ENCODE measurements at regions not wholly inside any gene's neighbourhood (a gene's known extent, or its start where the extent isn't known, plus 50 kb on each side); places are given as distances from the start of the nearest gene placed in this dataset.

DNA sequence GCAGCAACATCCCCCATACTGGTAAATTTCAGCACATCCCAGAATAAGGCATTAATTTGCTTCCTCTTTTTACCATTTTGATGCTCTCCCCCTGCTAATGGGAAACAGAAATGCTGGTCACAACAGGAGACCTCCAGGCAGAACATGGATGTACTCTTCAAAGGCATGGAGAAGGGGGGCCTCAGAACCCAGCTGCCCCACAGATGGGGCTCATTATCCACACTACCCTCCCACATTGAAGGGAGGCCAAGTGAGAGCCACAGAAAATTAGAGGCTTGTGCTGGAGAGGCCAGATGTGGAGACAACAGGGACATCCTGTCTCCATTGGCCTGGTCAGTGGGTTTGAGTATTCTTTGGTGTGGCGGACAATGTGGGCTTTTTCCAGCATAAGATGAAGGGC is 150.1 kb upstream of the CDH11 start:
- H3K27me3 ChIP-seq, result no peaks in the 10 kb centered on the region
- no peaks in the 10 kb centered on the region for H3K4me1 ChIP-seq
- TF ChIP-seq, protein P1, sequence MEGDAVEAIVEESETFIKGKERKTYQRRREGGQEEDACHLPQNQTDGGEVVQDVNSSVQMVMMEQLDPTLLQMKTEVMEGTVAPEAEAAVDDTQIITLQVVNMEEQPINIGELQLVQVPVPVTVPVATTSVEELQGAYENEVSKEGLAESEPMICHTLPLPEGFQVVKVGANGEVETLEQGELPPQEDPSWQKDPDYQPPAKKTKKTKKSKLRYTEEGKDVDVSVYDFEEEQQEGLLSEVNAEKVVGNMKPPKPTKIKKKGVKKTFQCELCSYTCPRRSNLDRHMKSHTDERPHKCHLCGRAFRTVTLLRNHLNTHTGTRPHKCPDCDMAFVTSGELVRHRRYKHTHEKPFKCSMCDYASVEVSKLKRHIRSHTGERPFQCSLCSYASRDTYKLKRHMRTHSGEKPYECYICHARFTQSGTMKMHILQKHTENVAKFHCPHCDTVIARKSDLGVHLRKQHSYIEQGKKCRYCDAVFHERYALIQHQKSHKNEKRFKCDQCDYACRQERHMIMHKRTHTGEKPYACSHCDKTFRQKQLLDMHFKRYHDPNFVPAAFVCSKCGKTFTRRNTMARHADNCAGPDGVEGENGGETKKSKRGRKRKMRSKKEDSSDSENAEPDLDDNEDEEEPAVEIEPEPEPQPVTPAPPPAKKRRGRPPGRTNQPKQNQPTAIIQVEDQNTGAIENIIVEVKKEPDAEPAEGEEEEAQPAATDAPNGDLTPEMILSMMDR (IDR thresholded peaks at IDR 0.05), result no peak
- TF ChIP-seq POLR2A (IDR thresholded peaks at IDR 0.05), result no peak
- H3K9me3 ChIP-seq, result no peaks in the 10 kb centered on the region
- no peak for DNase-seq
- H3K27ac ChIP-seq, result no peak overlapping the region
- no peaks in the 10 kb centered on the region for H3K36me3 ChIP-seq
- H3K4me3 ChIP-seq, result no peak overlapping the region

DNA sequence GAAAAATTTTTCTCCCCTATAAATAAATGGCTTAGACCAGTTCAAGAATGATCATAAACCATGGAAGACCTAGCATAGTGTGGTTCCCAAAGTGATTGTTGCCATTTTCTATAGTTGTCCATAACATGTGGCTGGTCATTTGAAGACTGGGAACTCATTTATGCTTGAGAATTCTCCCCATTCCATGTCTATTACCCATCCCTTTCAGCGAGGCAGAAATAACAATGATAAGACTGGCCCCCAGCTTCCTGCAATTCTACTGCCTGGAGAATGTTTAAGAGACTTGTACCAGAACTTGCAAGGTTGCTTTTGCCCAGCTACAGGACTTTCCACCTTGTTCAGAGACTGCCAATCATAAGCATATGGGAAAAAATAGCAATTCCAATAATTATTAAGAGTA is 146.5 kb upstream of the CDH11 start:
- Histone ChIP-seq H3K36me3 (no peaks in the 10 kb centered on the region), H3K4me3 (no peak overlapping the region), H3K9me3 (no peaks in the 10 kb centered on the region), H3K27me3 (no peaks in the 10 kb centered on the region), H3K27ac (no peak overlapping the region), H3K4me1 (no peaks in the 10 kb centered on the region)
- DNase-seq, result no peak
- TF ChIP-seq, protein P1 (IDR thresholded peaks at IDR 0.05), result no peak
- no peak for TF ChIP-seq POLR2A (IDR thresholded peaks at IDR 0.05)

DNA sequence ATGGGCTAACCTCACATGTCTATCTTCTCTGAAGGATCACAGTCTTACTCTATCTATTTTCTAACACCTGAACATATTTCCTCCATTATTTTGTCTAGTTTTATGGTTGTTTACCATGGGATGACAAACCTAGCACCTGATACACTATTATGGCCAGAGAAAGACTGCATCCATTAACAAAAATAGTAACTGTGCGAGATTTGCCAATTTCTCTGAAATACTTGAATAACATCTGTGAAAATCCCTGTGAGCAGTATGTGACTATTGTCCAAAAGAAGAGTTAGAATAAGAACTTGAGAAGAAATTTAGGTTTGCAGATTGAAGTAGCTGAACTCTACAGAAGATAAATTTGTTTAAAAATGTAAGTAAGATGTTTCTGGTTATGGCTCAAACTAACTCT is 142.0 kb upstream of the CDH11 start:
- Histone ChIP-seq H3K27me3 (no peaks in the 10 kb centered on the region), H3K9me3 (no peaks in the 10 kb centered on the region), H3K27ac (no peak overlapping the region), H3K36me3 (no peaks in the 10 kb centered on the region), H3K4me1 (no peaks in the 10 kb centered on the region), H3K4me3 (no peak overlapping the region)
- TF ChIP-seq, protein P1 (IDR thresholded peaks at IDR 0.05), result no peak
- no peak for TF ChIP-seq POLR2A (IDR thresholded peaks at IDR 0.05)
- DNase-seq, result no peak

DNA sequence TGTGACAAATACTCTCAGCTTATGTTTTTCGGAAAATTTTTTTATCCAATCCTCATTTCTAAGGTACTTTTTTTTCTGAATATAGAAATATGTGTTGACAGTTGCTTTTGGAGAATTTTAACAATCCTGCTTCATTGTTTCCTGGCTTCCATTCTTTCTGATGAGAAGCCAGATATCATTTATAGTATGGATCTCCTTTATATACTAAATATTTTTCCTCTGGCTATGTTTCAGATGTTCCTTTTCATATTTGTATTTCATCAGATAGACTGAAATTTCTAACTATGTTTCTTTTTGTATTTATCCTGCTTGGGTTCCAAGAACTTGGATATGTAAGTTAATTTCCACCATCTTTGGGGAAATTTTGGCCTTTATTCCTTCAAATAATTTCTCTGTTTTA is 138.9 kb upstream of the CDH11 start:
- DNase-seq, result no peak
- Histone ChIP-seq H3K27me3 (no peaks in the 10 kb centered on the region), H3K27ac (no peak overlapping the region), H3K9me3 (no peaks in the 10 kb centered on the region), H3K4me1 (no peaks in the 10 kb centered on the region), H3K36me3 (no peaks in the 10 kb centered on the region), H3K4me3 (no peak overlapping the region)
- TF ChIP-seq, protein P1 (IDR thresholded peaks at IDR 0.05), result no peak
- TF ChIP-seq POLR2A (IDR thresholded peaks at IDR 0.05), result no peak

DNA sequence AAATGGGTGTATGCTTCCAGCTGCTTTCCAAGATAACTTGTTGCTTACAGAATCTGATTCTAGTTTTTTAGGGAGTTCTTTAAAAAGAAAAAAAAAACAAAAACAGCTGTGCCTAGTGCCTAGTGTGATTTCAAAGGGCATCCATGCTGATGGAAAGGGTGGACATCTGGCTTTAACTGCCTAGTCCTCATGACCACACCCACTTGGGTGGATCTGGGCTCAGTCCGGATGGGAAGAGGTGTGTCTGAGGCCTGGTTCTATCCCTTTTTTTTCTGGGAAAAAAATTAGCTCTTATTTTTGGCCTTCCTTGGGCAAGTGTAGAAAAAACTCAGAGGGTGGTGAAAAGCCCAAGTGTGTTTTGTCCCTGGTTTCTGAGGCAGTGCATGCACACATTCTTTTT is 132.3 kb upstream of the CDH11 start:
- no peaks in the 10 kb centered on the region for H3K4me1 ChIP-seq
- H3K4me3 ChIP-seq, result no peak overlapping the region
- H3K9me3 ChIP-seq, result no peaks in the 10 kb centered on the region
- no peaks in the 10 kb centered on the region for H3K27me3 ChIP-seq
- TF ChIP-seq POLR2A (IDR thresholded peaks at IDR 0.05), result no peak
- TF ChIP-seq, protein P1 (IDR thresholded peaks at IDR 0.05), result no peak
- no peak overlapping the region for H3K27ac ChIP-seq
- no peak for DNase-seq
- no peaks in the 10 kb centered on the region for H3K36me3 ChIP-seq

DNA sequence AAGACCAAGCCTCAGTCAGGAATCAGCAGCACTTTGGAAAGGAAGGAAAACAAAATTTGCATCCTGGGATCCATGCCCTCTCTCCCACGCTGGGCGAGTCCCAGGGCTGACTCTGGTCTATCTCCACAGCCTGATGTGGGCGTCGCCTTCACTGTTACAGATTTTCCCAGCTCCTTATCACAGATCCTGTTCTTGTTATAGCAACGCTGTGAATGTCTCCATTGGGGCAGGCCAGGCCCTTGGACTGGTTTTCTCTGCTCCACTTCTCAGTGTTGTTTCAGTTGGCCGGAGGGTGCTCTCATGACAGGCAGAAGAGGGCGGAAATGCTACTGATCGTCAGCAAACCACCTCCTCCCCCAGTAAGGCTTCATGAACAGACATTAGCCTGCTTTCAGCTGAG is 127.9 kb upstream of the CDH11 start:
- TF ChIP-seq, protein P1 (IDR thresholded peaks at IDR 0.05), result no peak
- no peak for TF ChIP-seq POLR2A (IDR thresholded peaks at IDR 0.05)
- no peak overlapping the region for H3K4me3 ChIP-seq
- H3K27ac ChIP-seq, result no peak overlapping the region
- DNase-seq, result no peak
- H3K4me1 ChIP-seq, result no peaks in the 10 kb centered on the region
- H3K27me3 ChIP-seq, result no peaks in the 10 kb centered on the region
- no peaks in the 10 kb centered on the region for H3K9me3 ChIP-seq
- no peaks in the 10 kb centered on the region for H3K36me3 ChIP-seq

All from Peyer's patch (tissue), 4 donors.